VCaP (cell line): ENCODE measurements at regions not wholly inside any gene's neighbourhood (a gene's known extent, or its start where the extent isn't known, plus 50 kb on each side); places are given as distances from the start of the nearest gene placed in this dataset.

ENCODE experiments used
- H3K27ac ChIP-seq: fragments of 450-650 bp; 2 replicates; pipeline ENCODE4 v1.5.1; 2017
- TF ChIP-seq, protein P1 (sequence below): fragments of 450-650 bp; conservative IDR thresholded peaks from 2 replicates; pipeline ENCODE4 v1.5.1; 2017; ENCODE audit warnings: mild to moderate bottlenecking, moderate library complexity

DNA sequence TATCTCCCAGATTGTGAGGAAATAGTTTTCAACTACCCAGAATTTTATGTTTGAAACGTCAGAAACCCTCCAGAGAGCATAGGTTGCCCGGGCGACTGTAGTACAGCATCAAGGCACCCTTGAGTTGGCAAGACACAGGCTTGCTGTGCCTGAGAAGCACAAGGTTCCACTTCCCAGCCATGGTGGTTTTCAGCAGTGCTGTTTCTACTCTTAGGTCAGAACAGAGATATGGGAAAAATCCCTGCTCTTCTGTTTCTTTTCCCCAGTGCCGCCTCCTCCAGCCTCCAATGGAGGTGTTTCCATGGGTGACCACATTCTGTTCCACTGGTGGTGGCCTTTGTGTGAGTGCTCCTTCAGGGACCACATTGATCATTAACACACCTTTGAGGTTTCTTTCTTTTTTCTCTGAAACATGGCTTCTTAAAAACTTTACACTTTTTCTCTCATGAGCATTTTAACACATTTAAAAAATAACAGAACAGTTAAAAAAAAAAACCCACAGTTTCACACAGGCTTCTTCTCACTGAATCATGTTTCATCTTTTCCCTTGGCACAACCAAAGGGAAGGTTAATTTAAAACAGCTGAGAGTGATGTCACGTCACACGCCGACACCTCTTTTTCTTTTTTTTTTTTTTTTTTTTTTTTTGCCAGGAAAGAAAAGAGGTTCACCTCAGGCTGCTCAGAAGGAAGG, 229.3 kb upstream of the HDAC4 start:
- TF ChIP-seq, protein P1, sequence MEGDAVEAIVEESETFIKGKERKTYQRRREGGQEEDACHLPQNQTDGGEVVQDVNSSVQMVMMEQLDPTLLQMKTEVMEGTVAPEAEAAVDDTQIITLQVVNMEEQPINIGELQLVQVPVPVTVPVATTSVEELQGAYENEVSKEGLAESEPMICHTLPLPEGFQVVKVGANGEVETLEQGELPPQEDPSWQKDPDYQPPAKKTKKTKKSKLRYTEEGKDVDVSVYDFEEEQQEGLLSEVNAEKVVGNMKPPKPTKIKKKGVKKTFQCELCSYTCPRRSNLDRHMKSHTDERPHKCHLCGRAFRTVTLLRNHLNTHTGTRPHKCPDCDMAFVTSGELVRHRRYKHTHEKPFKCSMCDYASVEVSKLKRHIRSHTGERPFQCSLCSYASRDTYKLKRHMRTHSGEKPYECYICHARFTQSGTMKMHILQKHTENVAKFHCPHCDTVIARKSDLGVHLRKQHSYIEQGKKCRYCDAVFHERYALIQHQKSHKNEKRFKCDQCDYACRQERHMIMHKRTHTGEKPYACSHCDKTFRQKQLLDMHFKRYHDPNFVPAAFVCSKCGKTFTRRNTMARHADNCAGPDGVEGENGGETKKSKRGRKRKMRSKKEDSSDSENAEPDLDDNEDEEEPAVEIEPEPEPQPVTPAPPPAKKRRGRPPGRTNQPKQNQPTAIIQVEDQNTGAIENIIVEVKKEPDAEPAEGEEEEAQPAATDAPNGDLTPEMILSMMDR: no peak
- H3K27ac ChIP-seq: no peak overlapping the region

DNA sequence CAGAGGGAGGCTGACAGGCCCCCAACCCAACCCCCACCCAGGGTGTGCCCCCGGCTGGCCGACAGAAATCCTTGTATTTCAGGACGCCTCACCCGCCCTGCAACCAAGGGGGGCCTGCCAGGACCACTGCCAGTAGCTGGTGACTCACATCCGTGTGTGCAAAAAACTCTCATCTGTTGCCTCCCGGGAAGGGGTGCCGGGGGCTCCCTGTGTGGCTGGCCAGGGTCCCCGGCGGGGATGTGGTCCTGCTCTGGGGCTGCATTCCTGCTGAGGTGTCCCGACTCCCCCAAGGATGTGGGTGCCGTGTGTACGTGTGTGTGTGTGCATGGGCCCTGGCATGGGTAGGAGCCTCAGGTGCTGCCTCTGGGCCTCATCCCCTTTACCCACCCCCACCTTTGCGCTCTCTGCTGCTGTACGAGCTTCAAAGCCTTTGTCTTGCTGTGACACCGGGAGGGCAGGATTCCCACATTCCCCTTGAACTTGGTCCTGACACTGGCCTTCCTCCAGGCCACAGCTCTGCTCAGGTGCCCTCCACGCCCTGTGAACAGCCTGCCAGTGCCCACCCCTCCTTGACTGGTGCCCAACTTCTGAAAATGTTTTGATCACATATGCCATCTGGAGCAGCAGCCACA, 226.3 kb upstream of the HDAC4 start:
- TF ChIP-seq, protein P1: no peak

DNA sequence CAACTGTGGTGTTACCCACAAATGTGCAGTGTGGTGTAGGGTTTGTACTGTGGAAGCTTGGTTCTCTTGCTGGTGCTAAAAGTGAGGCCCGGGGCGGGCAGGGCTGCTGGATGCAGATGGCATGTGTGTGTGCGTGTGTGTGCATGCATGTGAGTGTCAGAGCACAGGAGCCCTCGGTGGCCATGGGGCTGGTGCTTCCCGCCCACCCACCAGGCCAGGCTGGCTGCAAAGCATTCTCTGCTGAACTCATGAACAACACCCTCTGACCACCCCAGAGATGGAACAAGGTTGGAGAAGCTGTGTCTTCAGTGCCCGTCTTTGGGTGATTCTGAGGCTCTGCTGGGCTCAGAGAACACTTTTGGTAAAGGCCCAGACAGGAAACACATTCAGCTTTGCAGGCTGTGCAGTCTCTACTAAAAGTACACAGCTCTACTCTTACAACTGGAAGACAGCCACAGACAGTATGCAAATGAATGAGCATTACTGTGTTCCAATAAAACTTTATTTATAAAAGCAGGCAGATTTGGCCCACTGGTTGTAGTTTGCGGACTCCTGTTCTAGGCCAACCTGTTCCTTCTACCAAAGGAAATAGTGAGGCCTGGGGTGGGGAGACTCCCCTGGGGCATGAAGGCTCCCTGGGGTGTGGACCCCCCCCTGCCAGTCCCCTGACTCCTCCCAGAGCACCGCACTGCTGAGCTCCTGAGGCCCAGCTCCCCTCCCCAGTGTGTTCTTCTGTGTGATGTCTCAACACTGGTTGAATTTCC, 225.3 kb upstream of the HDAC4 start:
- TF ChIP-seq, protein P1: no peak
- no peak overlapping the region for H3K27ac ChIP-seq

More for the DNA sequence above, 226.3 kb upstream of the HDAC4 start:
- H3K27ac ChIP-seq: no peak overlapping the region

DNA sequence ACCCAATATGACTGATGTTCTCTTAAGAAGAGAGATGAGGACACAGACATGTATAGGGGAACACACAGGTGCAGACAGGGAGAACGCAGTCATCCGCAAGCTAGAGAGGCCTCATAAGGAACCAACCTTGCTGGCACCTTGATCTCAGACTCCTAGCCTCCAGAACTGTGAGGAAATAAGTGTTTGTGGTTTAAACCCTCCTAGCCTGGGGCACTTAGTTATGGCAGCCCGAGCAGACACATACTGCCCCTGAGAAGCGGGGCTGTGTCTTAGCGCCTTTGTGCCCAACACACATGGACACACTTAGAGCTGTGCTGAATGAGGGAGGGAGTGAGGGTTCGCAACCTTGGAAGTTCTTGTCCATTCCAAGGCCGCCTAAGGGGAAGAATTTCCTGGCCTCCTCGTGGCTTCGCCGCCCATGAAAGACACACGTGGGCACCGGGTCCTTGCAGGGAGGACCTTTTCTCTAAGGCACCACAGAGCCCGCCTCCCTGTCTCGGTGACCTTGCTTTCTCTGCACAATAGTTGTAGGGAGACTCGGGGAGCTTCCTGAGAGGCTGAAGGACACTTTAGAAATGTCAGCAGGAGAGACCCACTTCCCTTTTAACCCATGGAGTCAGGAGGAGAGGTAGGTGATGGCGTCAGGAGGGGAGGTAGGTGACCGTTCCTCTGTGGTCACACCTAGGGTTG, 224.5 kb upstream of the HDAC4 start:
- TF ChIP-seq, protein P1: no peak
- H3K27ac ChIP-seq: no peak overlapping the region

DNA sequence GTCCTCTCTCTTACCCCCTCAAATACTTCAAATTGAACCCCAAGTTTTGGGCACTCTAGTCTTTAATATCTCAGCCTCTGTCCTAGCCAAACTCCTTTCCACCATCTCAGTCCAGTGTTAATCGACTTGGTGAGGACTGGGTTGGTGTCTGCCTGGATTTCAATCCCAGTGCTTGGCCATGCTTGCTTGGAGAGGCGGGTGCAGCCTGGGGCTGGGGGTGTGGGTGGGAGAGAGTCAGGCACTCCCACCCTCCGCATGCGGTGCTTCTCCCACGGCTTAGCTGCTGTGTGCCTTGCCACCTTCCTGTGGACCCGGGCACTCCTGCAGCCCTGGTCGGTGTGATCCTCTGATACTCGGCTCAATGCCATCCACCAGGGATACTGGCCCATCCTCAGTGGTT, 220.8 kb upstream of the HDAC4 start:
- no peak overlapping the region for H3K27ac ChIP-seq
- TF ChIP-seq, protein P1: no peak

DNA sequence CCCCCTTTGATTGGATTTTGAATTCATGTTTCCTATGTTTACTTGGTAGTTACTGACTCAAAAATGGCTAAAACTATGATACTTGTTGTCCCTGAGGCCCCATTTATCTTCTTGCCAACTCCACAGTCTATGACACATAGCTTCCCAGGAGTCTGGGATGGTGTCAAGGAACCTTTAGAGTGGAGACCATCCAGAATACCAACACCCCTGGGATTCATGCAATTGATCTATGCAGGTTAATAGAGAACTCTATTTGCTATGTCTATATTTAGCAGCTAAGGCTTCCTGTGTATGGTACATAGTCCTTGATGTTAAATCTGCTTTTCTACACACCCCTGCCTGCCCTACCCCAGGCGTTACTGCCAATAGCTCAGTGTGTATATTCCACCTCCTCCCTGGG, 218.5 kb upstream of the HDAC4 start:
- H3K27ac ChIP-seq: no peak overlapping the region
- TF ChIP-seq, protein P1: no peak

DNA sequence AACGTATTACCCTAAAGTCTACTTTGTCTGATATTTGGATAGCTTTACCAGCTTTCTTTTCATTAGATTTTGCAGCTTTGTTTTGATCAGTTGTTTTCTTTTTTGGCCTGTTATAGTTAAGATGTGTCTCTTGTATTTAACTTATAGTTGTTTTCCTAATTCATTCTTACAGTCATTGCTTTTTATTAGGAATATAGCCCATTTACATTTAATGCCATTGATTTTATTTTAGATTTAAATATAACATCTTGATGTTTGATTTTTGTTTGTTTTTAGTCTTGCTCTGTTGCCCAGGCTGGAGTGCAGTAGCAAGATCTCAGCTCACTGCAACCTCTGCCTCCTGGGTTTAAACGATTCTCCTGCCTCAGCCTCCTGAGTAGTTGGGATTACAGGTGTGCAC, 215.9 kb upstream of the HDAC4 start:
- H3K27ac ChIP-seq: no peak overlapping the region
- TF ChIP-seq, protein P1: no peak
